Sigmoid colon (tissue), 4 donors: ENCODE measurements at regions not wholly inside any gene's neighbourhood (a gene's known extent, or its start where the extent isn't known, plus 50 kb on each side); places are given as distances from the start of the nearest gene placed in this dataset.

Source experiments
- CTCF ChIP-seq, 4 experiments: fragments of 450-650 bp in 3 of 4; fragments of 200-600 bp in 1 of 4; IDR thresholded peaks; one replicate each; pipeline ENCODE4 v1.5.1; 2016 to 2019; ENCODE audit warnings: antibody characterized with exemption in 4 of 4, mild to moderate bottlenecking in 3 of 4, moderate library complexity in 2 of 4
- POLR2A ChIP-seq, 2 donors: fragments of 450-650 bp; IDR thresholded peaks; one replicate each; pipeline ENCODE4 v1.6.1; 2016; ENCODE audit warnings: antibody characterized with exemption in 2 of 2, mild to moderate bottlenecking in 2 of 2, moderate library complexity in 2 of 2
- POLR2AphosphoS5 ChIP-seq, 4 donors: sonication (generic); formaldehyde crosslinking; IDR thresholded peaks; one replicate each; pipeline ENCODE4 v1.6.1; 2017; ENCODE audit warnings: antibody characterized with exemption in 4 of 4

GRCh38 chr18:44579028-44579702 lies 101.5 kb upstream of the SETBP1 start:
- TF ChIP-seq CTCF (IDR thresholded peaks at IDR 0.05), result peak in 3 of 4 experiments; percentile 15 to 20 (median 19)
- TF ChIP-seq POLR2A (IDR thresholded peaks at IDR 0.05), result no peak
- TF ChIP-seq POLR2AphosphoS5 (IDR thresholded peaks at IDR 0.05), result no peak
